ENCODE measurements at regions not wholly inside any gene's neighbourhood (a gene's known extent, or its start where the extent isn't known, plus 50 kb on each side); places are given as distances from the start of the nearest gene placed in this dataset.

DNA sequence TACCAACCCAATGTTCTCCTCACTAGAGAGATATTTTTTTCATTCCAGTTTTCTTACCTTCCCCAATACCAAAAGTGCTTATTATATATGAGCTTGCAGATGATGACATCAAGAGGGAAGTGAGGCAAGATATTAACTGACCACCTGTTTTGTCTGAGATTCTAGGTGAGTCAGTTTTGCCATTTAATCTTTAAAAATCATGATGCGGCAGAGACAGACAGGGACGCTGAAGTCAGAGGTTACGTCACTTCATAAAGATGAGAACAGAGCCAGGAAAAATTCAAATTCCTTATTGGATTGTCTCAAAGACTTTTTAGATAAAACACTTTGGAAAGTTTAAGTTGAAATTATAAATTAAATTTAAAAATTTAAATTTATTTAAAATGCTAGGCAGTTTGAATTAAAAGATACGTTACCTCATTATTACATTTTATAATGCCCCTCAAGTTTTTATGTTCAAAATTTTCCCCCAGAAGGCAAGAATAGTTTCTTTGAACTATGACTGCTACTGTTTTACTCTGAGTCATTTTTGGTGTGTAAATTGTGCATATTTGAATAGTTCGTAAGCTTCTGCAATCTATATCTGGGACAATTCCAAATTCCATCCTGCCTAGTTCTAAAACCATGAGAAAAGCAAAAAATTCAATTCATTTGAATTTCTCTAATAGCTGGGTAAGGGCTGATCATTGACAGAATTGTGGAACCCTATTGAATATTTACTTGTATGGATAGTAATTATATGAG, 839.6 kb upstream of the GOT2 start:
- no peak for TF ChIP-seq EP300 (IDR thresholded peaks at IDR 0.05)
- TF ChIP-seq, protein P1, sequence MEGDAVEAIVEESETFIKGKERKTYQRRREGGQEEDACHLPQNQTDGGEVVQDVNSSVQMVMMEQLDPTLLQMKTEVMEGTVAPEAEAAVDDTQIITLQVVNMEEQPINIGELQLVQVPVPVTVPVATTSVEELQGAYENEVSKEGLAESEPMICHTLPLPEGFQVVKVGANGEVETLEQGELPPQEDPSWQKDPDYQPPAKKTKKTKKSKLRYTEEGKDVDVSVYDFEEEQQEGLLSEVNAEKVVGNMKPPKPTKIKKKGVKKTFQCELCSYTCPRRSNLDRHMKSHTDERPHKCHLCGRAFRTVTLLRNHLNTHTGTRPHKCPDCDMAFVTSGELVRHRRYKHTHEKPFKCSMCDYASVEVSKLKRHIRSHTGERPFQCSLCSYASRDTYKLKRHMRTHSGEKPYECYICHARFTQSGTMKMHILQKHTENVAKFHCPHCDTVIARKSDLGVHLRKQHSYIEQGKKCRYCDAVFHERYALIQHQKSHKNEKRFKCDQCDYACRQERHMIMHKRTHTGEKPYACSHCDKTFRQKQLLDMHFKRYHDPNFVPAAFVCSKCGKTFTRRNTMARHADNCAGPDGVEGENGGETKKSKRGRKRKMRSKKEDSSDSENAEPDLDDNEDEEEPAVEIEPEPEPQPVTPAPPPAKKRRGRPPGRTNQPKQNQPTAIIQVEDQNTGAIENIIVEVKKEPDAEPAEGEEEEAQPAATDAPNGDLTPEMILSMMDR (IDR thresholded peaks at IDR 0.05): no peak
